ENCODE measurements at regions not wholly inside any gene's neighbourhood (a gene's known extent, or its start where the extent isn't known, plus 50 kb on each side); places are given as distances from the start of the nearest gene placed in this dataset.

GRCh38 chr13:68066879-68067513 lies 836.9 kb upstream of the PCDH9 start:
- Histone ChIP-seq H4K20me1 (ENCODE audit: insufficient read depth) (no peaks in the 10 kb centered on the region), H3K79me2 (ENCODE audit: insufficient read depth, low read depth) (no peaks in the 10 kb centered on the region), H3K27me3 (ENCODE audit: insufficient read depth, low read depth) (no peaks in the 10 kb centered on the region), H3K36me3 (ENCODE audit: insufficient read depth) (no peaks in the 10 kb centered on the region), H3K9ac (no peak overlapping the region), H3K4me3 (IDR thresholded peaks at IDR 0.05; ENCODE audit: insufficient read depth, low read depth, low read length) (no peak overlapping the region), H3K4me2 (no peak overlapping the region), H2AFZ (ENCODE audit: low read depth) (no peak overlapping the region), H3K4me1 (ENCODE audit: low read depth, poor library complexity, severe bottlenecking) (no peaks in the 10 kb centered on the region), H3K27ac (no peak overlapping the region)
- no peak for TF ChIP-seq CTCF (conservative IDR thresholded peaks at IDR 0.05; ENCODE audit: low read depth, low read length)

DNA sequence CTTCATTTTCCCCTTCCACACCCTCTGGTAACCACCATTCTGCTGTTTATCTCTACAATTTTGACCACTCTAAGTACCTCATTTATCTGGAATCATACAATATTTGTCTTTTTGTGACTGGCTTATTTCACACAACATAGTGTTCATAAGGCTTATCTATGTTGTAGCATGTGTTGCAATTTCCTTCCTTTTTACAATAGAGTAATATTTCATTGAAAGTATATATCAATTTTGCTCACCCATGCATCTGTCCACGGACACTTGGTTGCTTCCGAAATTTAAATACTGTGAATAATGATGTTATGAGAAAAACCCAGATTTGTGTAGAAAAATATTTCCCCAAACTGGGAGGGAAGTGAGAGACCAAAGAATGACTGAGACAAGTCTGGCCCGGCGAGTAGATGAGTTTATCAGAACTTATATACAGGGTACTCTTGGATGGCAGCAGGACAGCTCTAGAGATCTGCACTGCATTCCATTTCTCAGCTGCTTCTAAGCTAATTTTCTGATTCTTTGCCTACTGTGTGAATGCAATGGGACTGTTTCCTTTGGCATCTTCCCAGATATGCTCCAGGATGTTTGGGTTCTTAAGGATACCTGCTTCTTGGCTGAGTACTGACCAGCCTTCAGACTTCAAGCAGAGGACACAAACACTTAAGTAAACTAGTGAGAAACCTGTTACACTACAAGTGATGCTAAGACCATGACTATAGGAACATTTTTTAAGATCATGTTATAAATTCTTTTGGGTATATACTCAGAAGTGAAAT lies 834.0 kb upstream of the PCDH9 start:
- Histone ChIP-seq H3K4me2 (no peak overlapping the region), H3K79me2 (ENCODE audit: insufficient read depth, low read depth) (no peaks in the 10 kb centered on the region), H3K4me1 (ENCODE audit: low read depth, poor library complexity, severe bottlenecking) (no peaks in the 10 kb centered on the region), H3K27ac (no peak overlapping the region), H2AFZ (ENCODE audit: low read depth) (no peak overlapping the region), H3K4me3 (IDR thresholded peaks at IDR 0.05; ENCODE audit: insufficient read depth, low read depth, low read length) (no peak overlapping the region), H4K20me1 (ENCODE audit: insufficient read depth) (no peaks in the 10 kb centered on the region), H3K9ac (no peak overlapping the region), H3K36me3 (ENCODE audit: insufficient read depth) (no peaks in the 10 kb centered on the region), H3K27me3 (ENCODE audit: insufficient read depth, low read depth) (no peaks in the 10 kb centered on the region)
- no peak for TF ChIP-seq CTCF (conservative IDR thresholded peaks at IDR 0.05; ENCODE audit: low read depth, low read length)

- no peaks in the 10 kb centered on the region for H3K4me1 ChIP-seq (ENCODE audit: low read depth, poor library complexity, severe bottlenecking)
- no peaks in the 10 kb centered on the region for H4K20me1 ChIP-seq (ENCODE audit: insufficient read depth)
- no peak overlapping the region for H3K4me2 ChIP-seq
- H3K4me3 ChIP-seq (IDR thresholded peaks at IDR 0.05; ENCODE audit: insufficient read depth, low read depth, low read length) = no peak overlapping the region
- no peaks in the 10 kb centered on the region for H3K36me3 ChIP-seq (ENCODE audit: insufficient read depth)
- H3K9ac ChIP-seq = no peak overlapping the region
- no peak for TF ChIP-seq CTCF (conservative IDR thresholded peaks at IDR 0.05; ENCODE audit: low read depth, low read length)
- no peaks in the 10 kb centered on the region for H3K27me3 ChIP-seq (ENCODE audit: insufficient read depth, low read depth)
- H3K27ac ChIP-seq = no peak overlapping the region
- H3K79me2 ChIP-seq (ENCODE audit: insufficient read depth, low read depth) = no peaks in the 10 kb centered on the region
- no peak overlapping the region for H2AFZ ChIP-seq (ENCODE audit: low read depth)
These were observed 833.0 kb upstream of the PCDH9 start for GRCh38 chr13:68063181-68063580.

GRCh38 chr13:68057836-68058235 lies 827.7 kb upstream of the PCDH9 start:
- no peak overlapping the region for H3K27ac ChIP-seq
- no peak overlapping the region for H3K4me3 ChIP-seq (IDR thresholded peaks at IDR 0.05; ENCODE audit: insufficient read depth, low read depth, low read length)
- H3K4me1 ChIP-seq (ENCODE audit: low read depth, poor library complexity, severe bottlenecking) = no peaks in the 10 kb centered on the region
- no peaks in the 10 kb centered on the region for H3K36me3 ChIP-seq (ENCODE audit: insufficient read depth)
- H3K79me2 ChIP-seq (ENCODE audit: insufficient read depth, low read depth) = no peaks in the 10 kb centered on the region
- no peaks in the 10 kb centered on the region for H3K27me3 ChIP-seq (ENCODE audit: insufficient read depth, low read depth)
- H3K9ac ChIP-seq = no peak overlapping the region
- TF ChIP-seq CTCF (conservative IDR thresholded peaks at IDR 0.05; ENCODE audit: low read depth, low read length) = no peak
- no peaks in the 10 kb centered on the region for H4K20me1 ChIP-seq (ENCODE audit: insufficient read depth)
- no peak overlapping the region for H3K4me2 ChIP-seq
- H2AFZ ChIP-seq (ENCODE audit: low read depth) = no peak overlapping the region
